IMR-90 (cell line): ENCODE measurements at regions not wholly inside any gene's neighbourhood (a gene's known extent, or its start where the extent isn't known, plus 50 kb on each side); places are given as distances from the start of the nearest gene placed in this dataset.

Source experiments
- ATAC-seq: fragments of 200-7000 bp; cut with Tn5 transposase; 2 replicates; pipeline ENCODE4 v1.9.1; 2020; ENCODE audit warnings: low read depth, mild to moderate bottlenecking, moderate library complexity
- BruUV-seq: library from RNA; stranded (reverse); fragments of 400-500 nt; replicated peaks from 2 replicates; lab custom pipeline; 2021; lab: Mats Ljungman, UMichigan
- CTCF ChIA-PET: fragments of 300-600 bp; formaldehyde crosslinking; extraction: SDS; loops from one replicate; lab custom pipeline; 2021; ENCODE audit warnings: antibody characterized with exemption; lab: Yijun Ruan, JAX
- POLR2A ChIA-PET: fragments of 300-600 bp; sonication (Branson Sonifier 250); formaldehyde crosslinking; loops from one replicate; lab custom pipeline; 2022; ENCODE audit warnings: antibody characterized with exemption; ENCODE audit not compliant: unreplicated experiment; lab: Charles Lee
- DNase-seq: peaks from one replicate; pipeline ENCODE4 v3.0.0; 2013
- H2AFZ ChIP-seq: replicated peaks from 2 replicates; pipeline ENCODE3; 2013; ENCODE audit warnings: low read length, mild to moderate bottlenecking; ENCODE audit not compliant: poor library complexity
- H2AK5ac ChIP-seq: 2 replicates; pipeline ENCODE4 v1.6.1; 2013; ENCODE audit warnings: low read depth, low read length, inconsistent platforms
- H2AK9ac ChIP-seq: replicated peaks from 2 replicates; pipeline ENCODE3; 2013; ENCODE audit warnings: mild to moderate bottlenecking, low read depth, low read length, moderate library complexity; ENCODE audit not compliant: poor library complexity
- H2BK120ac ChIP-seq: 2 replicates; pipeline ENCODE4 v1.6.1; 2013; ENCODE audit warnings: low read depth, low read length, inconsistent platforms
- H2BK15ac ChIP-seq: 3 replicates; pipeline ENCODE4 v1.6.1; 2013; ENCODE audit warnings: low read depth, low read length, inconsistent platforms
- H2BK20ac ChIP-seq: 2 replicates; pipeline ENCODE4 v1.6.1; 2013; ENCODE audit warnings: low read depth, mild to moderate bottlenecking, inconsistent platforms, low read length, moderate library complexity
- H2BK5ac ChIP-seq: 2 replicates; pipeline ENCODE4 v1.6.1; 2013; ENCODE audit warnings: mild to moderate bottlenecking, low read depth, low read length, inconsistent platforms; ENCODE audit not compliant: poor library complexity, severe bottlenecking
- H3K14ac ChIP-seq: replicated peaks from 2 replicates; pipeline ENCODE4 v1.6.1; 2013; ENCODE audit warnings: low read depth, low read length, inconsistent platforms
- H3K18ac ChIP-seq: 2 replicates; pipeline ENCODE4 v1.6.1; 2013; ENCODE audit warnings: low read depth, low read length, control low read depth
- H3K23ac ChIP-seq: 2 replicates; pipeline ENCODE4 v1.6.1; 2013; ENCODE audit warnings: low read depth, low read length, inconsistent platforms
- H3K27ac ChIP-seq: 2 replicates; pipeline ENCODE4 v1.5.1; 2013; ENCODE audit warnings: mild to moderate bottlenecking, control low read depth, low read length; ENCODE audit not compliant: insufficient read depth
- H3K27me3 ChIP-seq: 2 replicates; pipeline ENCODE4 v1.6.1; 2013; ENCODE audit warnings: low read length; ENCODE audit not compliant: control insufficient read depth, insufficient read depth
- H3K36me3 ChIP-seq: 2 replicates; pipeline ENCODE4 v1.6.1; 2013; ENCODE audit warnings: low read length, mixed read lengths; ENCODE audit not compliant: control insufficient read depth, insufficient read depth
- H3K4ac ChIP-seq: 2 replicates; pipeline ENCODE4 v1.6.1; 2013; ENCODE audit warnings: low read depth, low read length, inconsistent platforms
- H3K4me1 ChIP-seq: 2 replicates; pipeline ENCODE4 v1.6.1; 2013; ENCODE audit warnings: low read length, mixed read lengths; ENCODE audit not compliant: control insufficient read depth, insufficient read depth
- H3K4me2 ChIP-seq: 2 replicates; pipeline ENCODE4 v1.6.1; 2013; ENCODE audit warnings: low read depth, mild to moderate bottlenecking, control low read depth, low read length, moderate library complexity
- H3K4me3 ChIP-seq: 2 replicates; pipeline ENCODE4 v1.5.1; 2013; ENCODE audit warnings: low read depth, mild to moderate bottlenecking, control low read depth, low read length, moderate library complexity; ENCODE audit not compliant: insufficient read depth
- H3K56ac ChIP-seq: 2 replicates; pipeline ENCODE4 v1.6.1; 2013; ENCODE audit warnings: low read length, inconsistent platforms; ENCODE audit not compliant: insufficient read depth; ENCODE audit errors: extremely low read depth
- H3K79me1 ChIP-seq, 2 experiments: 2 replicates each; pipeline ENCODE4 v1.6.1; 2013; ENCODE audit warnings: low read length in 2 of 2, inconsistent platforms in 1 of 2, low read depth in 1 of 2
- H3K9ac ChIP-seq: 2 replicates; pipeline ENCODE4 v1.6.1; 2013; ENCODE audit warnings: low read depth, low read length, control low read depth
- H3K9me1 ChIP-seq: 2 replicates; pipeline ENCODE4 v1.6.1; 2013; ENCODE audit warnings: low read length, inconsistent platforms; ENCODE audit not compliant: insufficient read depth
- H3K9me3 ChIP-seq: 2 replicates; pipeline ENCODE4 v1.6.1; 2013; ENCODE audit warnings: low read length; ENCODE audit not compliant: control insufficient read depth, insufficient read depth
- H4K20me1 ChIP-seq: 2 replicates; pipeline ENCODE4 v1.6.1; 2013; ENCODE audit warnings: low read length, inconsistent platforms; ENCODE audit not compliant: insufficient read depth
- H4K5ac ChIP-seq: 2 replicates; pipeline ENCODE4 v1.6.1; 2013; ENCODE audit warnings: mild to moderate bottlenecking, low read depth, low read length, control low read depth
- H4K8ac ChIP-seq, 2 experiments: 2 replicates each; pipeline ENCODE4 v1.6.1; 2013; ENCODE audit warnings: low read depth in 2 of 2, low read length in 2 of 2, control low read depth in 1 of 2, inconsistent platforms in 1 of 2
- H4K91ac ChIP-seq: 2 replicates; pipeline ENCODE4 v1.6.1; 2013; ENCODE audit warnings: low read depth, low read length, inconsistent platforms; ENCODE audit not compliant: insufficient read depth
- CTCF ChIP-seq: conservative IDR thresholded peaks from 2 replicates; pipeline ENCODE4 v1.5.1; 2012; ENCODE audit warnings: mild to moderate bottlenecking, low read depth, low read length, improper control_type of control experiment
- ELK1 ChIP-seq: fragments of 150-350 bp; IDR thresholded peaks from 2 replicates; pipeline ENCODE4 v1.6.1; 2016; ENCODE audit warnings: low read depth, mild to moderate bottlenecking, low read length, moderate library complexity, borderline replicate concordance
- FOS ChIP-seq: fragments of 150-350 bp; IDR thresholded peaks from 2 replicates; pipeline ENCODE4 v1.6.1; 2016; ENCODE audit warnings: low read depth, low read length
- MAFK ChIP-seq: IDR thresholded peaks from 2 replicates; pipeline ENCODE4 v1.6.1; 2012; ENCODE audit warnings: low read depth, low read length, improper control_type of control experiment
- MXI1 ChIP-seq: IDR thresholded peaks from 2 replicates; pipeline ENCODE4 v1.6.1; 2012; ENCODE audit warnings: low read depth, mild to moderate bottlenecking, low read length, moderate library complexity, borderline replicate concordance
- RAD21 ChIP-seq: IDR thresholded peaks from 2 replicates; pipeline ENCODE4 v1.6.1; 2012; ENCODE audit warnings: low read length, improper control_type of control experiment
- WGBS, 2 experiments: methylation state at CpG; one replicate each; pipeline versions ENCODE4 v1.1.5 to v1.1.7; 2013; ENCODE audit warnings: missing lambda C conversion rate in 2 of 2; ENCODE audit not compliant: insufficient read length in 1 of 2; ENCODE audit errors: extremely low coverage in 2 of 2; 5-methylcytosine and 5-hydroxymethylcytosine counted together
- dilution Hi-C: fragments of 300-500 bp; cut with HindIII; formaldehyde crosslinking; loops from one replicate; pipeline ENCODE4 v1.14.3; 2018; ENCODE audit warnings: low sequenced_read_pairs; ENCODE audit not compliant: unreplicated experiment
- in situ Hi-C: fragments of 300-500 bp; cut with MboI; formaldehyde crosslinking; loops from 3 replicates; pipeline ENCODE4 v1.14.3; 2019; ENCODE audit warnings: low sequenced_read_pairs, inconsistent platforms, mixed read lengths
- intact Hi-C: fragments of 100-400 bp; cut with micrococcal nuclease; formaldehyde crosslinking; loops from 2 replicates; pipeline ENCODE4 v1.10.0; 2022

- Histone ChIP-seq H3K18ac (no peak overlapping the region), H3K27me3 (no peaks in the 10 kb centered on the region), H3K27ac (no peak overlapping the region), H4K8ac (no peak overlapping the region), H2AK5ac (no peak overlapping the region), H3K9me1 (0 out of 2 replicates have a peak, but pooled peaks cover under 1% of the 10 kb centered on the region), H3K14ac (no peak overlapping the region), H3K9ac (no peak overlapping the region), H3K56ac (no peak overlapping the region), H2BK120ac (no peak overlapping the region), H3K4me1 (peaks cover 3% of the 10 kb centered on the region), H3K4me3 (no peak overlapping the region), H2AK9ac (no peak overlapping the region), H2BK20ac (no peak overlapping the region), H2AFZ (no peak overlapping the region), H4K20me1 (no peaks in the 10 kb centered on the region), H3K4me2 (no peak overlapping the region), H3K79me1 (no peaks in the 10 kb centered on the region), H3K23ac (no peak overlapping the region), H3K36me3 (no peaks in the 10 kb centered on the region), H3K9me3 (peaks cover 3% of the 10 kb centered on the region), H4K91ac (no peak overlapping the region), H3K4ac (no peak overlapping the region), H2BK15ac (no peak overlapping the region), H4K5ac (no peak overlapping the region), H2BK5ac (no peak overlapping the region)
- DNase-seq (peak; percentile 33), ATAC-seq (peak; percentile 51; the same call in 1 of the 2 replicates)
- ChIA-PET CTCF (interaction anchor here (1.1 kb wide), 1 partner anchor 18 kb away, joined by 4 read pairs; no protein-coding TSS in a partner anchor), POLR2A (no interaction called here)
- dilution Hi-C loops (no loop called here), intact Hi-C loops (no loop called here), in situ Hi-C loops (no loop called here)
- no peak for TF ChIP-seq CTCF
- TF ChIP-seq MAFK: no peak
- TF ChIP-seq RAD21: no peak
- TF ChIP-seq FOS: no peak
- no peak for TF ChIP-seq MXI1
- TF ChIP-seq ELK1: no peak
- no TSS peak for BruUV-seq
- no CpG with 5 or more reads among the region's 2 CpGs for WGBS, 2 experiments
Observed at GRCh38 chr6:118394106-118394505, 154.0 kb upstream of the PLN start.
